ENCODE measurements at regions not wholly inside any gene's neighbourhood (a gene's known extent, or its start where the extent isn't known, plus 50 kb on each side); places are given as distances from the start of the nearest gene placed in this dataset.

GRCh38 chr11:112694245-112694644, 267.0 kb upstream of the NCAM1 start:
- TF ChIP-seq FOXP2 (optimal IDR thresholded peaks at IDR 0.05; ENCODE audit: borderline replicate concordance, extremely low read depth, extremely low read length, insufficient read depth) (no peak), POLR2AphosphoS5 (IDR thresholded peaks at IDR 0.05; ENCODE audit: low read depth, low read length) (no peak), SIN3A (IDR thresholded peaks at IDR 0.05; ENCODE audit: borderline replicate concordance, insufficient read depth, low read length) (no peak), TAF1 (IDR thresholded peaks at IDR 0.05; ENCODE audit: borderline replicate concordance, insufficient read depth, low read length) (no peak)
- TF ChIP-seq, protein P1, sequence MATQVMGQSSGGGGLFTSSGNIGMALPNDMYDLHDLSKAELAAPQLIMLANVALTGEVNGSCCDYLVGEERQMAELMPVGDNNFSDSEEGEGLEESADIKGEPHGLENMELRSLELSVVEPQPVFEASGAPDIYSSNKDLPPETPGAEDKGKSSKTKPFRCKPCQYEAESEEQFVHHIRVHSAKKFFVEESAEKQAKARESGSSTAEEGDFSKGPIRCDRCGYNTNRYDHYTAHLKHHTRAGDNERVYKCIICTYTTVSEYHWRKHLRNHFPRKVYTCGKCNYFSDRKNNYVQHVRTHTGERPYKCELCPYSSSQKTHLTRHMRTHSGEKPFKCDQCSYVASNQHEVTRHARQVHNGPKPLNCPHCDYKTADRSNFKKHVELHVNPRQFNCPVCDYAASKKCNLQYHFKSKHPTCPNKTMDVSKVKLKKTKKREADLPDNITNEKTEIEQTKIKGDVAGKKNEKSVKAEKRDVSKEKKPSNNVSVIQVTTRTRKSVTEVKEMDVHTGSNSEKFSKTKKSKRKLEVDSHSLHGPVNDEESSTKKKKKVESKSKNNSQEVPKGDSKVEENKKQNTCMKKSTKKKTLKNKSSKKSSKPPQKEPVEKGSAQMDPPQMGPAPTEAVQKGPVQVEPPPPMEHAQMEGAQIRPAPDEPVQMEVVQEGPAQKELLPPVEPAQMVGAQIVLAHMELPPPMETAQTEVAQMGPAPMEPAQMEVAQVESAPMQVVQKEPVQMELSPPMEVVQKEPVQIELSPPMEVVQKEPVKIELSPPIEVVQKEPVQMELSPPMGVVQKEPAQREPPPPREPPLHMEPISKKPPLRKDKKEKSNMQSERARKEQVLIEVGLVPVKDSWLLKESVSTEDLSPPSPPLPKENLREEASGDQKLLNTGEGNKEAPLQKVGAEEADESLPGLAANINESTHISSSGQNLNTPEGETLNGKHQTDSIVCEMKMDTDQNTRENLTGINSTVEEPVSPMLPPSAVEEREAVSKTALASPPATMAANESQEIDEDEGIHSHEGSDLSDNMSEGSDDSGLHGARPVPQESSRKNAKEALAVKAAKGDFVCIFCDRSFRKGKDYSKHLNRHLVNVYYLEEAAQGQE (IDR thresholded peaks at IDR 0.05; ENCODE audit: insufficient read depth in 1 of 2, low read depth in 2 of 2, low read length in 2 of 2), result no peak

GRCh38 chr11:112694813-112695212, 266.4 kb upstream of the NCAM1 start:
- TF ChIP-seq SIN3A (IDR thresholded peaks at IDR 0.05; ENCODE audit: borderline replicate concordance, insufficient read depth, low read length) (no peak), POLR2AphosphoS5 (IDR thresholded peaks at IDR 0.05; ENCODE audit: low read depth, low read length) (no peak), TAF1 (IDR thresholded peaks at IDR 0.05; ENCODE audit: borderline replicate concordance, insufficient read depth, low read length) (no peak), FOXP2 (optimal IDR thresholded peaks at IDR 0.05; ENCODE audit: borderline replicate concordance, extremely low read depth, extremely low read length, insufficient read depth) (no peak)
- TF ChIP-seq, protein P1 (IDR thresholded peaks at IDR 0.05; ENCODE audit: insufficient read depth in 1 of 2, low read depth in 2 of 2, low read length in 2 of 2), result no peak

DNA sequence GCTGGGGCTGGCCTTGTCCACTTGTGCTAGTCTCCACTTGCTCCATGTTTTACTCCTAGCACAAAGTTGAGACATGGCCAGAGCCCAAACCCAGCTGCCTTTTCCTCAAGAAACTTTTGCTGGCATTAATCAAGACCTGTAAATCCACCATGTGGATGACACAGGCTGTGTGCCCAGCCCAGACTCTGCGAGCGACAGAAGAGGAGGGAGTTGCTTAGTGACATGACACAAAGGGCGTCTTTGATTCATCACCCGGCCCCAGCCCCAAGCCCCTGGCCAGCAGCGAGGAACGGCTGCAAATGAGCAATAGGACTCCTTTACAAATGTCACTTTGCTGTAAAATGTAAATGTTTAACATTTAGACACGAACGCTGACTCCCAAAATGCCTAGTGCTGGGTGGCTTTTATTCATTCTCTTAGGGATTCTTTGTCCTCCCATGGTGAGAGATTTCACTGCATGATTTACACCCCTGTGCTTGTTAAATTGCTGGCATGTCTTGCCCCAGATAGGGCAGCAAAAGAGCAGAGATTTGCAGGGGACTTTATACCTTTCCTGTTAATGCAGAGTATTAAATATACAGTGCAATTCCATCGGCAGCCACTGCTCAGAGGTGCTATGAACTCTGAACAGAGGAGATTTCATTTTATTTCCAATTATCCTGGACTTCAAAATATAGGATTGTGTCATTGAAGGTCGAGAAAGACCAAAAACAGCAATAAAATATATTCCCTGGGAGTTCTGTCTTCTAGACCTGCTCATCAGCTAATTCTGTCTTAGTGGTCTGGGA, 263.6 kb upstream of the NCAM1 start:
- TF ChIP-seq SIN3A (IDR thresholded peaks at IDR 0.05; ENCODE audit: borderline replicate concordance, insufficient read depth, low read length) (no peak), TAF1 (IDR thresholded peaks at IDR 0.05; ENCODE audit: borderline replicate concordance, insufficient read depth, low read length) (no peak), FOXP2 (optimal IDR thresholded peaks at IDR 0.05; ENCODE audit: borderline replicate concordance, extremely low read depth, extremely low read length, insufficient read depth) (no peak), POLR2AphosphoS5 (IDR thresholded peaks at IDR 0.05; ENCODE audit: low read depth, low read length) (no peak)
- TF ChIP-seq, protein P1 (IDR thresholded peaks at IDR 0.05; ENCODE audit: insufficient read depth in 1 of 2, low read depth in 2 of 2, low read length in 2 of 2), result no peak

- TF ChIP-seq POLR2AphosphoS5 (IDR thresholded peaks at IDR 0.05; ENCODE audit: low read depth, low read length) (no peak), FOXP2 (optimal IDR thresholded peaks at IDR 0.05; ENCODE audit: borderline replicate concordance, extremely low read depth, extremely low read length, insufficient read depth) (no peak), TAF1 (IDR thresholded peaks at IDR 0.05; ENCODE audit: borderline replicate concordance, insufficient read depth, low read length) (no peak), SIN3A (IDR thresholded peaks at IDR 0.05; ENCODE audit: borderline replicate concordance, insufficient read depth, low read length) (no peak)
- TF ChIP-seq, protein P1 (IDR thresholded peaks at IDR 0.05; ENCODE audit: insufficient read depth in 1 of 2, low read depth in 2 of 2, low read length in 2 of 2), result no peak
Measured at GRCh38 chr11:112705148-112705547, 256.1 kb upstream of the NCAM1 start.
